Activated CD4-positive, alpha-beta memory T cell treated with anti-CD3 and anti-CD28 coated beads, Interleukin-2, amount 10 ng/mL, durations not matched to agents 7 days and 5 days (primary cell): ENCODE measurements at regions not wholly inside any gene's neighbourhood (a gene's known extent, or its start where the extent isn't known, plus 50 kb on each side); places are given as distances from the start of the nearest gene placed in this dataset.

Experiments used
- CTCF ChIA-PET: fragments of 350-600 bp; sonication (Branson Sonifier 250); formaldehyde crosslinking; loops from one replicate; lab custom pipeline; 2021; ENCODE audit warnings: antibody characterized with exemption, inconsistent platforms; lab: Charles Lee
- POLR2A ChIA-PET: fragments of 350-600 bp; sonication (Branson Sonifier 250); formaldehyde crosslinking; loops from one replicate; lab custom pipeline; 2021; ENCODE audit warnings: antibody characterized with exemption; lab: Charles Lee
- DNase-seq: peaks from one replicate; pipeline ENCODE4 v3.0.0-alpha.2; 2020
- H3K27ac Mint-ChIP-seq: one replicate; pipeline ENCODE4 v1.8.0; 2021; ENCODE audit warnings: mild to moderate bottlenecking, mixed read lengths
- H3K27me3 Mint-ChIP-seq: one replicate; pipeline ENCODE4 v1.8.0; 2021; ENCODE audit warnings: mixed read lengths
- H3K36me3 Mint-ChIP-seq: one replicate; pipeline ENCODE4 v1.8.0; 2021; ENCODE audit warnings: low read depth, mixed read lengths
- H3K4me1 Mint-ChIP-seq: one replicate; pipeline ENCODE4 v1.8.0; 2021; ENCODE audit warnings: mixed read lengths
- H3K4me3 Mint-ChIP-seq: one replicate; pipeline ENCODE4 v1.8.0; 2021; ENCODE audit warnings: mild to moderate bottlenecking, mixed read lengths
- H3K9me3 Mint-ChIP-seq: one replicate; pipeline ENCODE4 v1.8.0; 2021; ENCODE audit warnings: mixed read lengths

- Mint-ChIP-seq H3K27me3 (peaks cover 16% of the 10 kb centered on the region), H3K4me1 (peaks cover 2% of the 10 kb centered on the region), H3K27ac (no peak overlapping the region), H3K4me3 (no peak overlapping the region), H3K36me3 (no peaks in the 10 kb centered on the region), H3K9me3 (no peaks in the 10 kb centered on the region)
- CTCF ChIA-PET, result no interaction called here
- POLR2A ChIA-PET, result no interaction called here
- DNase-seq, result no peak
Observed at GRCh38 chr2:226578373-226578772, 221.2 kb downstream of the IRS1 start.

- POLR2A ChIA-PET, result interaction anchor here (1.0 kb wide), 1 partner anchor 30 kb away, joined by 3 read pairs; no protein-coding TSS in a partner anchor
- CTCF ChIA-PET, result no interaction called here
- no peak for DNase-seq
- H3K27ac Mint-ChIP-seq, result no peak overlapping the region
- H3K4me3 Mint-ChIP-seq, result no peak overlapping the region
- no peaks in the 10 kb centered on the region for H3K27me3 Mint-ChIP-seq
- H3K9me3 Mint-ChIP-seq, result no peaks in the 10 kb centered on the region
- H3K4me1 Mint-ChIP-seq, result peaks cover 2% of the 10 kb centered on the region
- no peaks in the 10 kb centered on the region for H3K36me3 Mint-ChIP-seq
Observed at GRCh38 chr2:226575928-226576327, 223.7 kb downstream of the IRS1 start.

- no peak overlapping the region for H3K27ac Mint-ChIP-seq
- no peaks in the 10 kb centered on the region for H3K4me1 Mint-ChIP-seq
- H3K36me3 Mint-ChIP-seq, result no peaks in the 10 kb centered on the region
- no peak for DNase-seq
- H3K4me3 Mint-ChIP-seq, result no peak overlapping the region
- POLR2A ChIA-PET, result no interaction called here
- H3K27me3 Mint-ChIP-seq, result peaks cover 4% of the 10 kb centered on the region
- CTCF ChIA-PET, result no interaction called here
- no peaks in the 10 kb centered on the region for H3K9me3 Mint-ChIP-seq
Observed at GRCh38 chr2:226573158-226573557, 226.5 kb downstream of the IRS1 start.

GRCh38 chr2:226564667-226565066 is 235.0 kb downstream of the IRS1 start:
- Mint-ChIP-seq H3K4me1 (no peaks in the 10 kb centered on the region), H3K27ac (no peak overlapping the region), H3K27me3 (peaks cover 10% of the 10 kb centered on the region), H3K9me3 (no peaks in the 10 kb centered on the region), H3K4me3 (no peak overlapping the region), H3K36me3 (no peaks in the 10 kb centered on the region)
- ChIA-PET POLR2A (no interaction called here), CTCF (no interaction called here)
- no peak for DNase-seq

GRCh38 chr2:226561962-226562361 is 237.7 kb downstream of the IRS1 start:
- no peaks in the 10 kb centered on the region for H3K36me3 Mint-ChIP-seq
- POLR2A ChIA-PET, result no interaction called here

GRCh38 chr2:226560325-226560724 is 239.3 kb downstream of the IRS1 start:
- POLR2A ChIA-PET, result no interaction called here

More at GRCh38 chr2:226561962-226562361, 237.7 kb downstream of the IRS1 start:
- Mint-ChIP-seq H3K9me3 (no peaks in the 10 kb centered on the region), H3K27me3 (peaks cover 10% of the 10 kb centered on the region), H3K27ac (no peak overlapping the region), H3K4me1 (no peaks in the 10 kb centered on the region), H3K4me3 (no peak overlapping the region)
- CTCF ChIA-PET, result no interaction called here
- no peak for DNase-seq

GRCh38 chr2:226559536-226559935 is 240.1 kb downstream of the IRS1 start:
- Mint-ChIP-seq H3K27me3 (peaks cover 13% of the 10 kb centered on the region), H3K4me1 (no peaks in the 10 kb centered on the region), H3K4me3 (no peak overlapping the region), H3K9me3 (no peaks in the 10 kb centered on the region), H3K27ac (no peak overlapping the region), H3K36me3 (no peaks in the 10 kb centered on the region)
- ChIA-PET CTCF (no interaction called here), POLR2A (no interaction called here)
- no peak for DNase-seq

More at GRCh38 chr2:226560325-226560724, 239.3 kb downstream of the IRS1 start:
- Mint-ChIP-seq H3K27ac (no peak overlapping the region), H3K36me3 (no peaks in the 10 kb centered on the region), H3K4me3 (no peak overlapping the region), H3K4me1 (no peaks in the 10 kb centered on the region), H3K9me3 (no peaks in the 10 kb centered on the region), H3K27me3 (peaks cover 13% of the 10 kb centered on the region)
- DNase-seq, result no peak
- CTCF ChIA-PET, result no interaction called here

GRCh38 chr2:226558418-226558817 is 241.2 kb downstream of the IRS1 start:
- H3K27ac Mint-ChIP-seq, result no peak overlapping the region
- ChIA-PET CTCF (no interaction called here), POLR2A (no interaction called here)
- peaks cover 13% of the 10 kb centered on the region for H3K27me3 Mint-ChIP-seq
- no peaks in the 10 kb centered on the region for H3K4me1 Mint-ChIP-seq
- no peak overlapping the region for H3K4me3 Mint-ChIP-seq
- no peak for DNase-seq
- no peaks in the 10 kb centered on the region for H3K9me3 Mint-ChIP-seq
- H3K36me3 Mint-ChIP-seq, result no peaks in the 10 kb centered on the region

- Mint-ChIP-seq H3K27ac (no peak overlapping the region), H3K4me1 (no peaks in the 10 kb centered on the region), H3K9me3 (no peaks in the 10 kb centered on the region), H3K27me3 (peaks cover 12% of the 10 kb centered on the region), H3K36me3 (no peaks in the 10 kb centered on the region), H3K4me3 (no peak overlapping the region)
- ChIA-PET CTCF (no interaction called here), POLR2A (no interaction called here)
- no peak for DNase-seq
Observed at GRCh38 chr2:226556050-226556449, 243.6 kb downstream of the IRS1 start.

- Mint-ChIP-seq H3K4me3 (no peak overlapping the region), H3K27me3 (peaks cover 10% of the 10 kb centered on the region), H3K9me3 (no peaks in the 10 kb centered on the region), H3K4me1 (no peaks in the 10 kb centered on the region), H3K27ac (no peak overlapping the region), H3K36me3 (no peaks in the 10 kb centered on the region)
- CTCF ChIA-PET, result no interaction called here
- no peak for DNase-seq
- POLR2A ChIA-PET, result no interaction called here
Observed at GRCh38 chr2:226554701-226555100, 244.9 kb downstream of the IRS1 start.

GRCh38 chr2:226553333-226553732 is 246.3 kb downstream of the IRS1 start:
- POLR2A ChIA-PET, result no interaction called here
- CTCF ChIA-PET, result no interaction called here
- H3K27me3 Mint-ChIP-seq, result peaks cover 10% of the 10 kb centered on the region
- H3K27ac Mint-ChIP-seq, result no peak overlapping the region
- no peaks in the 10 kb centered on the region for H3K4me1 Mint-ChIP-seq
- H3K4me3 Mint-ChIP-seq, result no peak overlapping the region
- no peak for DNase-seq
- no peaks in the 10 kb centered on the region for H3K9me3 Mint-ChIP-seq
- no peaks in the 10 kb centered on the region for H3K36me3 Mint-ChIP-seq

GRCh38 chr2:226552571-226553285 is 246.9 kb downstream of the IRS1 start:
- H3K4me1 Mint-ChIP-seq, result no peaks in the 10 kb centered on the region
- no peak for DNase-seq
- ChIA-PET POLR2A (no interaction called here), CTCF (no interaction called here)
- peaks cover 10% of the 10 kb centered on the region for H3K27me3 Mint-ChIP-seq
- no peaks in the 10 kb centered on the region for H3K36me3 Mint-ChIP-seq
- no peaks in the 10 kb centered on the region for H3K9me3 Mint-ChIP-seq
- no peak overlapping the region for H3K27ac Mint-ChIP-seq
- H3K4me3 Mint-ChIP-seq, result no peak overlapping the region

GRCh38 chr2:226551522-226552250 is 247.9 kb downstream of the IRS1 start:
- POLR2A ChIA-PET, result no interaction called here
- H3K9me3 Mint-ChIP-seq, result no peaks in the 10 kb centered on the region
- no peaks in the 10 kb centered on the region for H3K4me1 Mint-ChIP-seq
- H3K36me3 Mint-ChIP-seq, result no peaks in the 10 kb centered on the region
- H3K27ac Mint-ChIP-seq, result no peak overlapping the region
- CTCF ChIA-PET, result no interaction called here
- H3K4me3 Mint-ChIP-seq, result no peak overlapping the region
- peaks cover 7% of the 10 kb centered on the region for H3K27me3 Mint-ChIP-seq
- DNase-seq, result no peak

GRCh38 chr2:226550801-226551200 is 248.8 kb downstream of the IRS1 start:
- DNase-seq, result no peak
- H3K27ac Mint-ChIP-seq, result no peak overlapping the region
- H3K4me1 Mint-ChIP-seq, result no peaks in the 10 kb centered on the region
- H3K9me3 Mint-ChIP-seq, result no peaks in the 10 kb centered on the region
- H3K27me3 Mint-ChIP-seq, result peaks cover 6% of the 10 kb centered on the region
- ChIA-PET POLR2A (no interaction called here), CTCF (no interaction called here)
- no peaks in the 10 kb centered on the region for H3K36me3 Mint-ChIP-seq
- H3K4me3 Mint-ChIP-seq, result no peak overlapping the region
